ENCODE measurements at regions not wholly inside any gene's neighbourhood (a gene's known extent, or its start where the extent isn't known, plus 50 kb on each side); places are given as distances from the start of the nearest gene placed in this dataset.
"Not testable (repeated sequence)": the region's sequence is repeated elsewhere in the genome, so short reads cannot be mapped to it uniquely, and the experiment has no call there.

- no peak overlapping the region for H3K4me3 ChIP-seq (ENCODE audit: low read depth, low read length)
- DNase-seq (ENCODE audit: low read depth) = no peak
- TF ChIP-seq CTCF (IDR thresholded peaks at IDR 0.05; ENCODE audit: low read depth, low read length, missing control alignments) = no peak
- in situ Hi-C loops (cut with HindIII; ENCODE audit: low sequenced_read_pairs) = no loop called here
Measured at GRCh38 chr3:81837071-81837593, 75.7 kb upstream of the GBE1 start.

GRCh38 chr3:81829937-81830336 is 68.5 kb upstream of the GBE1 start:
- no peak for TF ChIP-seq CTCF (IDR thresholded peaks at IDR 0.05; ENCODE audit: low read depth, low read length, missing control alignments)
- no peak for DNase-seq (ENCODE audit: low read depth)
- in situ Hi-C loops (cut with HindIII; ENCODE audit: low sequenced_read_pairs) = no loop called here
- H3K4me3 ChIP-seq (ENCODE audit: low read depth, low read length) = no peak overlapping the region

- in situ Hi-C loops (cut with HindIII; ENCODE audit: low sequenced_read_pairs); H3K4me3 ChIP-seq (ENCODE audit: low read depth, low read length); DNase-seq (ENCODE audit: low read depth): not testable (repeated sequence)
Measured at GRCh38 chr3:81829272-81829671, 67.8 kb upstream of the GBE1 start.

GRCh38 chr3:81823882-81824395 is 62.5 kb upstream of the GBE1 start:
- in situ Hi-C loops (cut with HindIII; ENCODE audit: low sequenced_read_pairs) = no loop called here
- no peak overlapping the region for H3K4me3 ChIP-seq (ENCODE audit: low read depth, low read length)
- no peak for DNase-seq (ENCODE audit: low read depth)
- no peak for TF ChIP-seq CTCF (IDR thresholded peaks at IDR 0.05; ENCODE audit: low read depth, low read length, missing control alignments)

- H3K4me3 ChIP-seq (ENCODE audit: low read depth, low read length) = no peak overlapping the region
- no peak for DNase-seq (ENCODE audit: low read depth)
- TF ChIP-seq CTCF (IDR thresholded peaks at IDR 0.05; ENCODE audit: low read depth, low read length, missing control alignments) = no peak
- in situ Hi-C loops (cut with HindIII; ENCODE audit: low sequenced_read_pairs) = no loop called here
Measured at GRCh38 chr3:81823086-81823485, 61.6 kb upstream of the GBE1 start.

GRCh38 chr3:81816473-81817250 is 55.2 kb upstream of the GBE1 start:
- H3K4me3 ChIP-seq (ENCODE audit: low read depth, low read length) = no peak overlapping the region
- peak; percentile 45 for DNase-seq (ENCODE audit: low read depth)
- TF ChIP-seq CTCF (IDR thresholded peaks at IDR 0.05; ENCODE audit: low read depth, low read length, missing control alignments) = no peak
- in situ Hi-C loops (cut with HindIII; ENCODE audit: low sequenced_read_pairs) = no loop called here

- H3K4me3 ChIP-seq (ENCODE audit: low read depth, low read length); DNase-seq (ENCODE audit: low read depth); in situ Hi-C loops (cut with HindIII; ENCODE audit: low sequenced_read_pairs): not testable (repeated sequence)
Measured at GRCh38 chr3:81812098-81812497, 50.7 kb upstream of the GBE1 start.
